ENCODE measurements at regions not wholly inside any gene's neighbourhood (a gene's known extent, or its start where the extent isn't known, plus 50 kb on each side); places are given as distances from the start of the nearest gene placed in this dataset.

DNA sequence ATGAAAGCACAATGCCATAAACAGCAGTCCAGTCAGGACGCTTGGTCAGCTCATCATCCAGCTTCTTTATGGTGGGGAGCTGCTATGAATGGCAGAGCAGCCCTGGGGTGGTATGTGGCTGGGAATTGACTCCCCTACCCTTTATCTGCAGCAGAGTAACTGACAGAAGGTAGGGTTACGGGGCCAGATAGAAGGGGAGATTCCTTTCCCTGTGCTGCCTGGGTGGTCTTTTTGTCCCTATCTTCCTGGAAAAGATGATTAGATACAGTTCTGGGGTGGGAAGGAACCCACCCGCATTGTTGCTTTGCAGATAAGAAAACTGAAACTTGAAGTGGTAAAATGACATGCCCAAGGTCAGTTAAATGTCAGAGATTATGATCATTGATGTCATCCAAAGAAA lies 405.5 kb downstream of the ARHGEF28 start:
- H3K36me3 ChIP-seq (ENCODE audit: control insufficient read depth, insufficient read depth, low read length): no peaks in the 10 kb centered on the region
- H3K27ac ChIP-seq (ENCODE audit: low read depth, low read length, severe bottlenecking): no peak overlapping the region
- no peak overlapping the region for H3K4me3 ChIP-seq (ENCODE audit: extremely low read depth, insufficient read depth, low read length, poor library complexity, severe bottlenecking)
- 83 to 86% methylated on average over 1 to 2 of the region's 3 CpGs for WGBS, 2 experiments (ENCODE audit: insufficient coverage in 2 of 2)
- H3K4me1 ChIP-seq (ENCODE audit: control insufficient read depth, insufficient read depth, low read length, poor library complexity, severe bottlenecking): peaks cover 18% of the 10 kb centered on the region
- H3K9me3 ChIP-seq (ENCODE audit: control insufficient read depth, low read length): no peaks in the 10 kb centered on the region

DNA sequence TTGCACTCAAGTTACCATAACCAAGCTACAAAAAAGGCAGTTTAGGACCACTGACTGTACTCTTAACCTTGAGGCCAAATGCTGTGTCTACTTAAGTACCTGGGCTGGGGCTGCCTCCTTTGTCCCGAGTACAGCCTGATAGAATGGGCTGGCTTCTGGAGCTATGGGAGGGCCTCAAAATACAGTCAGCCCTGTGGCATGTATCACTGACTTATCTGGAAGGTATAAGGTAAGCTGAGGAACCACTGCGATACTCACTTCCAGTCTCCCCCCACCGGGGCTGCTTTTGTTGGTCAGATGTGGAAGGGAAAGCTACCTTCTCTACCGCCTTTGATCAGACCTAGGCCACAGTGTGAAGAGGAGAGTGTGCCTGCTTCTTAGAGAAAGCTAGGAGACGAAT lies 404.8 kb downstream of the ARHGEF28 start:
- Histone ChIP-seq H3K9me3 (ENCODE audit: control insufficient read depth, low read length) (no peaks in the 10 kb centered on the region), H3K27ac (ENCODE audit: low read depth, low read length, severe bottlenecking) (no peak overlapping the region), H3K4me3 (ENCODE audit: extremely low read depth, insufficient read depth, low read length, poor library complexity, severe bottlenecking) (no peak overlapping the region), H3K36me3 (ENCODE audit: control insufficient read depth, insufficient read depth, low read length) (no peaks in the 10 kb centered on the region), H3K4me1 (ENCODE audit: control insufficient read depth, insufficient read depth, low read length, poor library complexity, severe bottlenecking) (peaks cover 22% of the 10 kb centered on the region)
- WGBS, 2 experiments (ENCODE audit: insufficient coverage in 2 of 2): 90 to 98% methylated on average over 3 to 4 of the region's 5 CpGs

- Histone ChIP-seq H3K4me3 (ENCODE audit: extremely low read depth, insufficient read depth, low read length, poor library complexity, severe bottlenecking) (no peak overlapping the region), H3K27ac (ENCODE audit: low read depth, low read length, severe bottlenecking) (no peak overlapping the region), H3K9me3 (ENCODE audit: control insufficient read depth, low read length) (no peaks in the 10 kb centered on the region), H3K36me3 (ENCODE audit: control insufficient read depth, insufficient read depth, low read length) (no peaks in the 10 kb centered on the region), H3K4me1 (ENCODE audit: control insufficient read depth, insufficient read depth, low read length, poor library complexity, severe bottlenecking) (peaks cover 22% of the 10 kb centered on the region)
- 86 to 88% methylated on average over 1 to 2 of the region's 4 CpGs for WGBS, 2 experiments (ENCODE audit: insufficient coverage in 2 of 2)
These were observed 404.4 kb downstream of the ARHGEF28 start for GRCh38 chr5:74030371-74030770.

- Histone ChIP-seq H3K9me3 (ENCODE audit: control insufficient read depth, low read length) (no peaks in the 10 kb centered on the region), H3K36me3 (ENCODE audit: control insufficient read depth, insufficient read depth, low read length) (no peaks in the 10 kb centered on the region), H3K4me1 (ENCODE audit: control insufficient read depth, insufficient read depth, low read length, poor library complexity, severe bottlenecking) (peaks cover 17% of the 10 kb centered on the region), H3K27ac (ENCODE audit: low read depth, low read length, severe bottlenecking) (no peak overlapping the region), H3K4me3 (ENCODE audit: extremely low read depth, insufficient read depth, low read length, poor library complexity, severe bottlenecking) (no peak overlapping the region)
- WGBS, 2 experiments (ENCODE audit: insufficient coverage in 2 of 2): 73 to 80% methylated on average over 1 to 2 of the region's 4 CpGs
These were observed 403.0 kb downstream of the ARHGEF28 start for GRCh38 chr5:74028976-74029375.

DNA sequence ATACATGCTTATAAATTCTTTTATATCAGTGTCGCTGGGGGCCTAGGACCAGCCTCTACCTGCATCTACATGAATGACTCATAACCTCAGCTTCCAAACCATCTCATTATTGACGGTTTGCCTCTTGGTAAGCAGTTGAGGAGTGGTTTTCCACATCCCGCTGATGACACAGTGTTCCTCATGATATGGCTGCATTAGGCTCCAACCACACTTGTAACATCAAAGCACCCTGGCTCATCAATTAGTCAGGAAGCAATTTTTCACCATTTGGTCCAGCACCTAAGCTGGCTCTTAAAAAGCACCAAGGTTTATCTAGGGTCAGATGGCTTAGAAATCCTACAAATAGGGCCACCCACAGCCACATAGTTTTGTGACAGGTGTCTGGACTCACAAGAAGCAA lies 402.4 kb downstream of the ARHGEF28 start:
- H3K9me3 ChIP-seq (ENCODE audit: control insufficient read depth, low read length): no peaks in the 10 kb centered on the region
- H3K4me1 ChIP-seq (ENCODE audit: control insufficient read depth, insufficient read depth, low read length, poor library complexity, severe bottlenecking): peaks cover 17% of the 10 kb centered on the region
- no peaks in the 10 kb centered on the region for H3K36me3 ChIP-seq (ENCODE audit: control insufficient read depth, insufficient read depth, low read length)
- no CpG with 5 or more reads among the region's 3 CpGs for WGBS, 2 experiments (ENCODE audit: insufficient coverage in 2 of 2)
- no peak overlapping the region for H3K4me3 ChIP-seq (ENCODE audit: extremely low read depth, insufficient read depth, low read length, poor library complexity, severe bottlenecking)
- H3K27ac ChIP-seq (ENCODE audit: low read depth, low read length, severe bottlenecking): no peak overlapping the region

DNA sequence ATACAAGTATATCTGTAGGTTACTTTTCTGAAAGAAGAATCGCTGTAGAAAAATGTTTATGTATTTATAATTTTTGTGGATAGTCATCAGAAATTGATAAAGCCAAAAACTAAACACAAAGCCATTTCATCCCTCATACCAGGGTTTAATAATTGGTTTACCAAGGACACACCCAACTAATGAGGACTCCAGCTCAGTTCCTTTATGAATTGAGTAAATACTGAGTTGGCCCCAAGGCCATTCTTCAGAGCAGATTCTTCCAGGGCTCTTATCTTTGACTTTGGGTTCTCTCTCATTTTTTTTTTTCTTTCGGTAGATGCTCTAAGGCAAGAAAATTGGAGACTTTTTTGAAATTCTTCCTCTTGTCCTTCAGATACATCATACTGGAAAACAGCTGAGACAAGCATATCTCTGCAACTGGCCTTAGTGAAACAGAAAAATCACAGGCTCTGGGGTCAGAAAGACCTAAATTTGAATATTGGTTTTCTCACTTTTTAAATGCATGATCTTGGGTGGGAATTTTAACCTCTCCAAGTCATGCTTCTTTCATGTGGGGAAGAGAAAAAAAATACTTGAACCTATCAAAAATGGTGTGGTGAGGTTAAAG lies 401.8 kb downstream of the ARHGEF28 start:
- H3K36me3 ChIP-seq (ENCODE audit: control insufficient read depth, insufficient read depth, low read length): no peaks in the 10 kb centered on the region
- 100% methylated on average over 1 of the region's 2 CpGs; no CpG with 5 or more reads in 1 of the 2 experiments for WGBS, 2 experiments (ENCODE audit: insufficient coverage in 2 of 2)
- H3K4me1 ChIP-seq (ENCODE audit: control insufficient read depth, insufficient read depth, low read length, poor library complexity, severe bottlenecking): peaks cover 17% of the 10 kb centered on the region
- H3K27ac ChIP-seq (ENCODE audit: low read depth, low read length, severe bottlenecking): no peak overlapping the region
- no peaks in the 10 kb centered on the region for H3K9me3 ChIP-seq (ENCODE audit: control insufficient read depth, low read length)
- H3K4me3 ChIP-seq (ENCODE audit: extremely low read depth, insufficient read depth, low read length, poor library complexity, severe bottlenecking): no peak overlapping the region

- H3K4me1 ChIP-seq (ENCODE audit: control insufficient read depth, insufficient read depth, low read length, poor library complexity, severe bottlenecking): peaks cover 14% of the 10 kb centered on the region
- H3K36me3 ChIP-seq (ENCODE audit: control insufficient read depth, insufficient read depth, low read length): no peaks in the 10 kb centered on the region
- 86 to 88% methylated on average over 1 to 2 of the region's 2 CpGs for WGBS, 2 experiments (ENCODE audit: insufficient coverage in 2 of 2)
- no peaks in the 10 kb centered on the region for H3K9me3 ChIP-seq (ENCODE audit: control insufficient read depth, low read length)
- no peak overlapping the region for H3K27ac ChIP-seq (ENCODE audit: low read depth, low read length, severe bottlenecking)
- H3K4me3 ChIP-seq (ENCODE audit: extremely low read depth, insufficient read depth, low read length, poor library complexity, severe bottlenecking): no peak overlapping the region
These were observed 400.3 kb downstream of the ARHGEF28 start for GRCh38 chr5:74026310-74026709.

DNA sequence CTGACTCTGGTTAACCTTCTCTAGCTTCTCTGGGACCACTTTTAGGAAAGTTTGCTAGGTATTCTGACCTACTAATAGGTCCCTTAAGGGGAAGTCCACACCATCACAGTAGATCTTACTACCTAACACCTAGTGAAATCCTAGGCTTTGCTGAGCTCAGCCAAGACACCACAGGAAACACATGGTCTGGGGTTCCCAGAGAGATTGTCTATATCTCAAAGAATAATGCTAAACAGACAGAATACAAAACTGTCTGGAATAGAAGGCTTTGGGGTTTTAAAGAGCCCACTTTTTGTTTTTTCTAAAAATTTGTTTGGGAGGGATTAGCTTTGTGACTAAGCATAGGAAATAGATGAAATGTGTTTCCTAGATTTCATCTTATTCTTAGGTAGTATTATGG lies 395.1 kb downstream of the ARHGEF28 start:
- no peaks in the 10 kb centered on the region for H3K9me3 ChIP-seq (ENCODE audit: control insufficient read depth, low read length)
- H3K4me1 ChIP-seq (ENCODE audit: control insufficient read depth, insufficient read depth, low read length, poor library complexity, severe bottlenecking): peaks cover 5% of the 10 kb centered on the region
- H3K4me3 ChIP-seq (ENCODE audit: extremely low read depth, insufficient read depth, low read length, poor library complexity, severe bottlenecking): no peak overlapping the region
- H3K36me3 ChIP-seq (ENCODE audit: control insufficient read depth, insufficient read depth, low read length): no peaks in the 10 kb centered on the region
- H3K27ac ChIP-seq (ENCODE audit: low read depth, low read length, severe bottlenecking): no peak overlapping the region

DNA sequence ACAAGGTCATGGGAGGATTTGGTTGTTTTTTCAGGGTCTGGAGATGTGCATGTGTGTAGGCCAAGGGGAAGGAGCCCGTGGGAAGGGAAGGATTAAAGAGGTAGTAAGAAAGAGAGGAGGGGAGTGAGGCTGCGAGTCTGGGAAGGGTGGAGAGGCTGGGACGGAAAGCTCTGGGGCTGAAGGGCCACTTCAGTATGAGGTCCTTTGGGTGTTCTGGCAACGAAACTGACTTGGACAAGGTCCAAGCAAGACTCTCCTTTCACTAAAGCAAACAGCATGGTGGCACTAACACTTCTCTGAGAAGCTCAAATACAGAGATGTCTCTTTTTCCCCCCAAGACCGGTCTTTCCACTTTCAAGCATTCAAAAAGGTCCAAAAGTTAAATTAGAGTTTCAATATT lies 394.5 kb downstream of the ARHGEF28 start:
- Histone ChIP-seq H3K4me1 (ENCODE audit: control insufficient read depth, insufficient read depth, low read length, poor library complexity, severe bottlenecking) (peaks cover 3% of the 10 kb centered on the region), H3K36me3 (ENCODE audit: control insufficient read depth, insufficient read depth, low read length) (no peaks in the 10 kb centered on the region), H3K4me3 (ENCODE audit: extremely low read depth, insufficient read depth, low read length, poor library complexity, severe bottlenecking) (no peak overlapping the region), H3K27ac (ENCODE audit: low read depth, low read length, severe bottlenecking) (no peak overlapping the region), H3K9me3 (ENCODE audit: control insufficient read depth, low read length) (no peaks in the 10 kb centered on the region)
- 85 to 96% methylated on average over 2 to 5 of the region's 5 CpGs for WGBS, 2 experiments (ENCODE audit: insufficient coverage in 2 of 2)

GRCh38 chr5:74019923-74020322 lies 393.9 kb downstream of the ARHGEF28 start:
- WGBS, 2 experiments (ENCODE audit: insufficient coverage in 2 of 2): 94% methylated on average over 5 of the region's 5 CpGs

DNA sequence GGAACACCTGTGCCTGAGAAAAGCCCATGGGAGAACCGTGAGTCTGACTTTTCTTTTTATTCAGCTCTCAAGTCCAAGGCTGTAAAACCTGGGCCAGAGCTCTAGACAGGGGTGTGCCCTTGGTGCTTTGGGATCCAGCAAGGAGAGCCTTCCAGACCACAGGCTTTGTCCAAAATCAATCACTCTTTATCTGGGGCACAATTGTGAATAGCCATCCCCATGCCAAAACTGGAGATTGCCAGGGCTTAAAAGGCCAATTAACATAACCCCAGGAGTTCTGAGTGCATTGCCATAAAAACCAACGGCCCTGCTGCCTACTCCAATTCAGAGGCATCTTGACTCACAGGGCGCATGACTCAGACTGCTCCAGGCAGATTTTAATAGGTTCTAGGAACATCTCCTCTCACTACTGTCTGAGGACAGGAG lies 391.8 kb downstream of the ARHGEF28 start:
- Histone ChIP-seq H3K9me3 (ENCODE audit: control insufficient read depth, low read length) (no peaks in the 10 kb centered on the region), H3K4me1 (ENCODE audit: control insufficient read depth, insufficient read depth, low read length, poor library complexity, severe bottlenecking) (peaks cover 3% of the 10 kb centered on the region), H3K4me3 (ENCODE audit: extremely low read depth, insufficient read depth, low read length, poor library complexity, severe bottlenecking) (no peak overlapping the region), H3K27ac (ENCODE audit: low read depth, low read length, severe bottlenecking) (no peak overlapping the region), H3K36me3 (ENCODE audit: control insufficient read depth, insufficient read depth, low read length) (no peaks in the 10 kb centered on the region)
- WGBS, 2 experiments (ENCODE audit: insufficient coverage in 2 of 2): 58 to 100% methylated on average over 2 to 3 of the region's 3 CpGs

More at GRCh38 chr5:74019923-74020322, 393.9 kb downstream of the ARHGEF28 start:
- no peaks in the 10 kb centered on the region for H3K36me3 ChIP-seq (ENCODE audit: control insufficient read depth, insufficient read depth, low read length)
- no peak overlapping the region for H3K27ac ChIP-seq (ENCODE audit: low read depth, low read length, severe bottlenecking)
- no peaks in the 10 kb centered on the region for H3K9me3 ChIP-seq (ENCODE audit: control insufficient read depth, low read length)
- no peak overlapping the region for H3K4me3 ChIP-seq (ENCODE audit: extremely low read depth, insufficient read depth, low read length, poor library complexity, severe bottlenecking)
- peaks cover 3% of the 10 kb centered on the region for H3K4me1 ChIP-seq (ENCODE audit: control insufficient read depth, insufficient read depth, low read length, poor library complexity, severe bottlenecking)

Data from mesodermal cell (in vitro differentiated cells).